ENCODE measurements at regions not wholly inside any gene's neighbourhood (a gene's known extent, or its start where the extent isn't known, plus 50 kb on each side); places are given as distances from the start of the nearest gene placed in this dataset.

GRCh38 chr4:33255507-33255906, 2535.3 kb downstream of the PCDH7 start:
- TF ChIP-seq CTCF (IDR thresholded peaks at IDR 0.05; ENCODE audit: low read length): no peak
- no peak for TF ChIP-seq EZH2 (IDR thresholded peaks at IDR 0.05; ENCODE audit: borderline replicate concordance, low read length)

Measured in OCI-LY1 (cell line).